Prostate gland (tissue), 2 donors: ENCODE measurements at regions not wholly inside any gene's neighbourhood (a gene's known extent, or its start where the extent isn't known, plus 50 kb on each side); places are given as distances from the start of the nearest gene placed in this dataset.

ENCODE experiments used
- DNase-seq: peaks from one replicate; pipeline ENCODE4 v3.0.0-alpha.2; 2019; ENCODE audit warnings: low spot score
- H3K27ac ChIP-seq, 2 donors: fragments of 200-600 bp; sonication (generic); 2 replicates each; pipeline ENCODE4 v1.5.1; 2017 to 2019
- H3K27me3 ChIP-seq: fragments of 200-600 bp; sonication (generic); replicated peaks from 2 replicates; pipeline ENCODE4 v1.5.1; 2019; ENCODE audit not compliant: insufficient read depth
- H3K36me3 ChIP-seq, 2 donors: fragments of 200-600 bp; sonication (generic); 1 replicate in 1 of 2; 2 replicates in 1 of 2; pipeline versions ENCODE4 v1.5.1 to v1.8.1; 2017 to 2019
- H3K4me1 ChIP-seq: fragments of 200-600 bp; sonication (generic); replicated peaks from 2 replicates; pipeline ENCODE4 v1.5.1; 2019
- H3K4me3 ChIP-seq, 2 donors: fragments of 200-600 bp; sonication (generic); 2 replicates each; pipeline ENCODE4 v1.5.1; 2017 to 2019
- H3K9me3 ChIP-seq: fragments of 200-600 bp; sonication (generic); 2 replicates; pipeline ENCODE4 v1.5.1; 2017
- CTCF ChIP-seq, 4 experiments: fragments of 200-600 bp in 2 of 4; fragments of 450-650 bp in 2 of 4; sonication (generic) in 2 of 4; IDR thresholded peaks; 1 replicate in 3 of 4; 2 replicates in 1 of 4; pipeline ENCODE4 v1.5.1; 2016 to 2019; ENCODE audit warnings: antibody characterized with exemption in 4 of 4, mild to moderate bottlenecking in 2 of 4, moderate library complexity in 2 of 4
- POLR2A ChIP-seq: fragments of 450-650 bp; IDR thresholded peaks from one replicate; pipeline ENCODE4 v1.6.1; 2016; ENCODE audit warnings: antibody characterized with exemption, mild to moderate bottlenecking
- POLR2AphosphoS5 ChIP-seq: sonication (generic); formaldehyde crosslinking; IDR thresholded peaks from one replicate; pipeline ENCODE4 v1.6.1; 2017; ENCODE audit warnings: antibody characterized with exemption
- WGBS: methylation state at CpG from one replicate; pipeline ENCODE4 v1.1.5; 2018; 5-methylcytosine and 5-hydroxymethylcytosine counted together
- intact Hi-C: fragments of 100-400 bp; cut with DNase I; formaldehyde crosslinking; loops from one replicate; pipeline ENCODE4 v1.14.2; 2022

GRCh38 chr21:35906586-35906985 is 153.7 kb downstream of the SETD4 start:
- no peaks in the 10 kb centered on the region for H3K27me3 ChIP-seq
- no peak overlapping the region for H3K4me3 ChIP-seq
- H3K27ac ChIP-seq = no peak overlapping the region
- intact Hi-C loops = no loop called here
- no peaks in the 10 kb centered on the region for H3K36me3 ChIP-seq
- no peak for DNase-seq
- TF ChIP-seq POLR2AphosphoS5 = no peak
- TF ChIP-seq POLR2A = no peak
- TF ChIP-seq CTCF (IDR thresholded peaks at IDR 0.05) = no peak
- no peaks in the 10 kb centered on the region for H3K9me3 ChIP-seq
- no peaks in the 10 kb centered on the region for H3K4me1 ChIP-seq

GRCh38 chr21:35905963-35906345 is 154.4 kb downstream of the SETD4 start:
- Histone ChIP-seq H3K27me3 (no peaks in the 10 kb centered on the region), H3K4me3 (no peak overlapping the region), H3K4me1 (no peaks in the 10 kb centered on the region), H3K27ac (no peak overlapping the region), H3K36me3 (no peaks in the 10 kb centered on the region), H3K9me3 (no peaks in the 10 kb centered on the region)
- no peak for DNase-seq
- intact Hi-C loops = no loop called here
- no peak for TF ChIP-seq POLR2AphosphoS5
- no peak for TF ChIP-seq POLR2A
- no peak for TF ChIP-seq CTCF (IDR thresholded peaks at IDR 0.05)
- WGBS = 91% methylated on average over 8 of the region's 8 CpGs

GRCh38 chr21:35905096-35905962 is 155.0 kb downstream of the SETD4 start:
- no peaks in the 10 kb centered on the region for H3K9me3 ChIP-seq
- H3K27ac ChIP-seq = peak overlapping the region in 1 of 2 donors; percentile 22
- TF ChIP-seq CTCF (IDR thresholded peaks at IDR 0.05) = no peak
- no peak for TF ChIP-seq POLR2A
- WGBS = 76% methylated on average over 11 of the region's 11 CpGs
- no peaks in the 10 kb centered on the region for H3K4me1 ChIP-seq
- intact Hi-C loops = no loop called here
- H3K4me3 ChIP-seq = no peak overlapping the region
- H3K36me3 ChIP-seq = no peaks in the 10 kb centered on the region
- H3K27me3 ChIP-seq = no peaks in the 10 kb centered on the region
- no peak for DNase-seq

GRCh38 chr21:35900539-35900938 is 159.8 kb downstream of the SETD4 start:
- H3K9me3 ChIP-seq = no peaks in the 10 kb centered on the region
- intact Hi-C loops = no loop called here

More at GRCh38 chr21:35900539-35900938, 159.8 kb downstream of the SETD4 start:
- no peak overlapping the region for H3K27ac ChIP-seq
- no peak for DNase-seq
- 25% methylated on average over 4 of the region's 4 CpGs for WGBS
- H3K36me3 ChIP-seq = no peaks in the 10 kb centered on the region
- no peaks in the 10 kb centered on the region for H3K4me1 ChIP-seq
- no peak overlapping the region for H3K4me3 ChIP-seq
- TF ChIP-seq CTCF (IDR thresholded peaks at IDR 0.05) (no peak), POLR2A (no peak)
- H3K27me3 ChIP-seq = no peaks in the 10 kb centered on the region
